ENCODE measurements at regions not wholly inside any gene's neighbourhood (a gene's known extent, or its start where the extent isn't known, plus 50 kb on each side); places are given as distances from the start of the nearest gene placed in this dataset.
A peak's percentile ranks its signal among the peaks of the same experiment; 100 is the strongest.
"Not testable (repeated sequence)": the region's sequence is repeated elsewhere in the genome, so short reads cannot be mapped to it uniquely, and the experiment has no call there.

- DNase-seq (ENCODE audit: low read depth), result no peak
Measured at GRCh38 chr6:11486959-11487358, 50.6 kb upstream of the TMEM170B start.

GRCh38 chr6:11486486-11486885, 51.1 kb upstream of the TMEM170B start:
- DNase-seq (ENCODE audit: low read depth), result no peak

- no peak for DNase-seq (ENCODE audit: low read depth)
Measured at GRCh38 chr6:11486051-11486450, 51.5 kb upstream of the TMEM170B start.

- DNase-seq (ENCODE audit: low read depth), result no peak
Measured at GRCh38 chr6:11485271-11485670, 52.3 kb upstream of the TMEM170B start.

GRCh38 chr6:11484441-11484840, 53.1 kb upstream of the TMEM170B start:
- no peak for DNase-seq (ENCODE audit: low read depth)

- no peak for DNase-seq (ENCODE audit: low read depth)
Measured at GRCh38 chr6:11482616-11483015, 54.9 kb upstream of the TMEM170B start.

- no peak for DNase-seq (ENCODE audit: low read depth)
Measured at GRCh38 chr6:11480541-11480940, 57.0 kb upstream of the TMEM170B start.

- no peak for DNase-seq (ENCODE audit: low read depth)
Measured at GRCh38 chr6:11479296-11479695, 58.3 kb upstream of the TMEM170B start.

- no peak for DNase-seq (ENCODE audit: low read depth)
Measured at GRCh38 chr6:11478586-11478985, 59.0 kb upstream of the TMEM170B start.

- no peak for DNase-seq (ENCODE audit: low read depth)
Measured at GRCh38 chr6:11475016-11475415, 62.5 kb upstream of the TMEM170B start.

- DNase-seq (ENCODE audit: low read depth), result no peak
Measured at GRCh38 chr6:11473008-11473740, 64.4 kb upstream of the TMEM170B start.

GRCh38 chr6:11471261-11471660, 66.3 kb upstream of the TMEM170B start:
- DNase-seq (ENCODE audit: low read depth), result no peak

- no peak for DNase-seq (ENCODE audit: low read depth)
Measured at GRCh38 chr6:11469684-11470083, 67.9 kb upstream of the TMEM170B start.

- not testable (repeated sequence) for DNase-seq (ENCODE audit: low read depth)
Measured at GRCh38 chr6:11468271-11468670, 69.3 kb upstream of the TMEM170B start.

GRCh38 chr6:11467364-11467763, 70.2 kb upstream of the TMEM170B start:
- DNase-seq (ENCODE audit: low read depth), result no peak

- DNase-seq (ENCODE audit: low read depth), result no peak
Measured at GRCh38 chr6:11463398-11463780, 74.2 kb upstream of the TMEM170B start.

GRCh38 chr6:11462742-11463397, 74.7 kb upstream of the TMEM170B start:
- no peak for DNase-seq (ENCODE audit: low read depth)

- no peak for DNase-seq (ENCODE audit: low read depth)
Measured at GRCh38 chr6:11460837-11461661, 76.5 kb upstream of the TMEM170B start.

GRCh38 chr6:11460001-11460668, 77.4 kb upstream of the TMEM170B start:
- peak; percentile 90 for DNase-seq (ENCODE audit: low read depth)

- no peak for DNase-seq (ENCODE audit: low read depth)
Measured at GRCh38 chr6:11459079-11459610, 78.4 kb upstream of the TMEM170B start.

- no peak for DNase-seq (ENCODE audit: low read depth)
Measured at GRCh38 chr6:11458509-11458908, 79.0 kb upstream of the TMEM170B start.

GRCh38 chr6:11457422-11457821, 80.1 kb upstream of the TMEM170B start:
- not testable (repeated sequence) for DNase-seq (ENCODE audit: low read depth)
